K562 (cell line): ENCODE measurements at regions not wholly inside any gene's neighbourhood (a gene's known extent, or its start where the extent isn't known, plus 50 kb on each side); places are given as distances from the start of the nearest gene placed in this dataset.

Experiments
- CTCF ChIP-seq, 3 experiments: IDR thresholded peaks in 2 of 3; conservative IDR thresholded peaks in 1 of 3; 2 replicates each; pipeline ENCODE4 v1.5.1; 2011 to 2012; ENCODE audit warnings: low read length in 3 of 3, mild to moderate bottlenecking in 3 of 3, control low read depth in 2 of 3, improper control_type of control experiment in 1 of 3, inconsistent platforms in 1 of 3, low read depth in 1 of 3, mixed read lengths in 1 of 3, moderate library complexity in 1 of 3; ENCODE audit not compliant: insufficient read depth in 2 of 3
- GATAD2A ChIP-seq: fragments of 450-650 bp; IDR thresholded peaks from 2 replicates; pipeline ENCODE4 v1.6.1; 2017
- IRF2 ChIP-seq: sonication (generic); formaldehyde crosslinking; IDR thresholded peaks from 2 replicates; pipeline ENCODE4 v1.8.1; 2022; ENCODE audit warnings: mild to moderate bottlenecking, missing genetic modification reagents
- TCF3 ChIP-seq: sonication (generic); formaldehyde crosslinking; IDR thresholded peaks from 2 replicates; pipeline ENCODE4 v1.4.0; 2020; ENCODE audit warnings: mild to moderate bottlenecking, missing genetic modification reagents

- no peak for TF ChIP-seq IRF2
- TF ChIP-seq TCF3 (CRISPR knock-in tag), result no peak
- TF ChIP-seq GATAD2A, result no peak
- TF ChIP-seq CTCF (IDR thresholded peaks at IDR 0.05 in 2 of 3, conservative IDR thresholded peaks at IDR 0.05 in 1 of 3; ENCODE audit: insufficient read depth in 2 of 3, low read depth in 1 of 3, low read length in 3 of 3), result no peak
Measured at GRCh38 chr2:240205772-240206171, 65.3 kb upstream of the OTOS start.
